ENCODE measurements at regions not wholly inside any gene's neighbourhood (a gene's known extent, or its start where the extent isn't known, plus 50 kb on each side); places are given as distances from the start of the nearest gene placed in this dataset.

DNA sequence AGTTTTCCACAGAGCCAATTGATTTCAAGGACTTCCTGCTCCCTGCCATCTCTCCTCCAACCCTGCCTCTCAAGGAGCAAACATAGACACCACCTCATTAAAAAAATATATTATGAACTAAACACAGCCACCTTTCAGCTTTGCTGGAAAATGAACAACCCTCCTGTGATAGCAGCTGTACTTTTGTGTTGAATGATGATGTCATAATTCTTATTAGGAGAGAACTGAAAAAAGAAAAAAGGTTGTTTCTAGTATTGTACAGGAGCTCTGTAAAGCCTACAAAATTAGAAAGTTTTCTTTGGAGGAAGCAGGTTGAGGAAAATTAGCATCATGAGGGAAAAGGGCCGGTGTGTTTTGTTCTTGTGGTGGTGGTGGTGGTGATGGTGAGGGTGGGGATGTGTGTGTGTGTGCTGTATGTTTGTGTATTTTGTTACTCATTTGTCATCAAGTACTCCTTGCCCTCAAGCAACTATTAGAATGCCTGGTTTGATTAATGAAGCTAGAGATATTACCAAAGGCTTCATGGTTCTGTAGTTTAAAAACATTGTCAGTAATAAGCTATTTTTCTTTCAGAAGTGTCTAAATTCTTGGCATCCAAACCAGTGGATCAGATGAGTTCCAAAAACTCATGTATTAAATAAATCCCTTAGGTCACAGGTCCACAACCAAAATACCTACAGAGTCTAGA is 405.9 kb downstream of the TLE4 start:
- Histone ChIP-seq H2BK12ac (ENCODE audit: low read depth, low read length) (no peak overlapping the region), H3K79me1 (ENCODE audit: low read depth, low read length) (no peaks in the 10 kb centered on the region), H3K23ac (ENCODE audit: insufficient read length) (no peak overlapping the region), H2AFZ (ENCODE audit: low read length) (no peak overlapping the region), H3K14ac (ENCODE audit: insufficient read length) (no peak overlapping the region), H3K36me3 (ENCODE audit: control insufficient read depth in 2 of 4, insufficient read depth in 4 of 4, low read length in 3 of 4) (no peaks in the 10 kb centered on the region), H3K56ac (replicated peaks; ENCODE audit: insufficient read length, low read depth, low read length) (no peak overlapping the region), H4K8ac (ENCODE audit: extremely low read depth, insufficient read depth, low read length) (no peak overlapping the region), H2BK120ac (replicated peaks; ENCODE audit: low read depth, low read length) (no peak overlapping the region), H3K27me3 (replicated peaks in 1 of 4; ENCODE audit: control insufficient read depth in 3 of 4, extremely low read depth in 1 of 4, insufficient read depth in 3 of 4, low read length in 3 of 4) (no peaks in the 10 kb centered on the region), H2BK20ac (ENCODE audit: low read length) (no peak overlapping the region), H3K23me2 (ENCODE audit: low read depth, low read length) (no peaks in the 10 kb centered on the region; the same call in 1 of the 2 replicates), H4K5ac (ENCODE audit: insufficient read length, low read depth, low read length) (no peak overlapping the region), H3K4me1 (replicated peaks in 1 of 4; ENCODE audit: control insufficient read depth in 3 of 4, insufficient read depth in 4 of 4, low read length in 3 of 4) (peaks cover 0 to 5% (median under 1%) of the 10 kb centered on the region in 4 experiments; a peak in 2 of 7 replicates), H4K91ac (replicated peaks; ENCODE audit: insufficient read length, low read length) (no peak overlapping the region), H3K9me3 (ENCODE audit: insufficient read depth in 2 of 2, low read depth in 1 of 2, low read length in 1 of 2) (no peaks in the 10 kb centered on the region), H3K27ac (ENCODE audit: low read depth, low read length) (no peak overlapping the region), H4K20me1 (replicated peaks in 1 of 2; ENCODE audit: control insufficient read depth in 1 of 2, insufficient read depth in 2 of 2, low read length in 2 of 2) (no peaks in the 10 kb centered on the region), H2AK5ac (ENCODE audit: low read depth, low read length) (no peak overlapping the region), H3K4me3 (ENCODE audit: extremely low read depth in 1 of 4, insufficient read depth in 2 of 4, low read depth in 3 of 4, low read length in 4 of 4) (no peak overlapping the region), H3K79me2 (ENCODE audit: control insufficient read depth in 1 of 2, insufficient read depth in 2 of 2, low read length in 2 of 2) (no peaks in the 10 kb centered on the region), H3K4me2 (ENCODE audit: insufficient read depth in 1 of 2, low read depth in 2 of 2, low read length in 2 of 2) (no peak overlapping the region), H2BK5ac (ENCODE audit: low read depth, low read length) (no peak overlapping the region), H2BK15ac (ENCODE audit: low read length) (no peak overlapping the region), H3K4ac (replicated peaks; ENCODE audit: insufficient read length, low read depth, low read length) (no peak overlapping the region), H3K18ac (ENCODE audit: extremely low read depth, low read length) (no peak overlapping the region), H3K9ac (replicated peaks in 1 of 4; ENCODE audit: extremely low read depth in 1 of 4, low read depth in 3 of 4, low read length in 3 of 4) (no peak overlapping the region)
- ChIA-PET POLR2A (ENCODE audit: partially characterized antibody) (no interaction called here), CTCF (ENCODE audit: partially characterized antibody) (interaction anchor here (1.0 kb wide), 1 partner anchor 168 kb away, joined by 3 read pairs; no protein-coding TSS in a partner anchor)
- DNase-seq (ENCODE audit: low read depth in 1 of 2, low spot score in 2 of 2) (no peak), FAIRE-seq (no peak)
- WGBS, 2 experiments (ENCODE audit: extremely low coverage in 1 of 2, insufficient coverage in 1 of 2, insufficient read length in 1 of 2, insufficient replicate concordance in 2 of 2, low coverage in 1 of 2, low lambda C conversion rate in 2 of 2, missing lambda C conversion rate in 1 of 2), result 87% methylated on average over 1 of the region's 1 CpG; no CpG with 5 or more reads in 1 of the 2 experiments
- TF ChIP-seq ZNF274 (IDR thresholded peaks at IDR 0.05; ENCODE audit: borderline replicate concordance, extremely low read depth, low read length) (no peak), JUND (IDR thresholded peaks at IDR 0.05; ENCODE audit: low read length) (no peak), SUZ12 (IDR thresholded peaks at IDR 0.05; ENCODE audit: low read length) (no peak), GABPA (IDR thresholded peaks at IDR 0.05; ENCODE audit: borderline replicate concordance, insufficient read depth, low read length) (no peak), RFX5 (IDR thresholded peaks at IDR 0.05; ENCODE audit: borderline replicate concordance, low read depth, low read length) (no peak), RAD21 (IDR thresholded peaks at IDR 0.05 in 1 of 2, conservative IDR thresholded peaks at IDR 0.05 in 1 of 2; ENCODE audit: low read depth in 2 of 2, low read length in 2 of 2) (no peak), CBX5 (IDR thresholded peaks at IDR 0.05; ENCODE audit: low read depth, low read length) (no peak), SIN3A (conservative IDR thresholded peaks at IDR 0.05 in 1 of 2, IDR thresholded peaks at IDR 0.05 in 1 of 2; ENCODE audit: low read depth in 1 of 2, low read length in 2 of 2) (no peak), SP1 (IDR thresholded peaks at IDR 0.05; ENCODE audit: low read depth, low read length) (no peak)
- TF ChIP-seq, protein P1, sequence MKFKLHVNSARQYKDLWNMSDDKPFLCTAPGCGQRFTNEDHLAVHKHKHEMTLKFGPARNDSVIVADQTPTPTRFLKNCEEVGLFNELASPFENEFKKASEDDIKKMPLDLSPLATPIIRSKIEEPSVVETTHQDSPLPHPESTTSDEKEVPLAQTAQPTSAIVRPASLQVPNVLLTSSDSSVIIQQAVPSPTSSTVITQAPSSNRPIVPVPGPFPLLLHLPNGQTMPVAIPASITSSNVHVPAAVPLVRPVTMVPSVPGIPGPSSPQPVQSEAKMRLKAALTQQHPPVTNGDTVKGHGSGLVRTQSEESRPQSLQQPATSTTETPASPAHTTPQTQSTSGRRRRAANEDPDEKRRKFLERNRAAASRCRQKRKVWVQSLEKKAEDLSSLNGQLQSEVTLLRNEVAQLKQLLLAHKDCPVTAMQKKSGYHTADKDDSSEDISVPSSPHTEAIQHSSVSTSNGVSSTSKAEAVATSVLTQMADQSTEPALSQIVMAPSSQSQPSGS (IDR thresholded peaks at IDR 0.05; ENCODE audit: low read length), result no peak
- TF ChIP-seq, protein P2, sequence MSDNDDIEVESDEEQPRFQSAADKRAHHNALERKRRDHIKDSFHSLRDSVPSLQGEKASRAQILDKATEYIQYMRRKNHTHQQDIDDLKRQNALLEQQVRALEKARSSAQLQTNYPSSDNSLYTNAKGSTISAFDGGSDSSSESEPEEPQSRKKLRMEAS (IDR thresholded peaks at IDR 0.05), result no peak
